A549 (cell line): ENCODE measurements at regions not wholly inside any gene's neighbourhood (a gene's known extent, or its start where the extent isn't known, plus 50 kb on each side); places are given as distances from the start of the nearest gene placed in this dataset.

Source experiments
- ATAC-seq, 2 experiments: fragments of 200-7000 bp in 1 of 2; fragments of >200 bp in 1 of 2; cut with Nextera tagmentation in 1 of 2; cut with Tn5 transposase in 1 of 2; 3 replicates each; pipeline versions ENCODE4 v1.8.0 to v1.9.1; 2018 to 2020; ENCODE audit warnings: mild to moderate bottlenecking in 1 of 2, moderate library complexity in 1 of 2
- CTCF ChIA-PET: fragments of 300-600 bp; sonication (Branson Sonifier 250); formaldehyde crosslinking; extraction: SDS; loops from one replicate; lab custom pipeline; 2021; ENCODE audit warnings: antibody characterized with exemption, inconsistent platforms; lab: Yijun Ruan, JAX
- POLR2A ChIA-PET: fragments of 350-600 bp; formaldehyde crosslinking; extraction: SDS; loops from one replicate; lab custom pipeline; 2021; ENCODE audit warnings: antibody characterized with exemption, inconsistent platforms; lab: Yijun Ruan, JAX
- DNase-seq, 2 experiments: peaks; one replicate each; pipeline versions ENCODE4 v3.0.0 to v3.0.0-alpha.2; 2011 to 2016; ENCODE audit warnings: low read depth in 1 of 2, low spot score in 1 of 2
- FAIRE-seq: peaks from 2 replicates; lab custom pipeline; 2011; peaks lifted over from hg19 to GRCh38; lab: Jason Lieb, UNC
- H3K27ac ChIP-seq, 2 experiments: fragments of >200 bp; sonication (Bioruptor Twin); formaldehyde crosslinking; 3 replicates each; pipeline ENCODE4 v1.5.1; 2016 to 2017
- H3K4me1 ChIP-seq: fragments of >200 bp; sonication (Bioruptor Twin); formaldehyde crosslinking; 3 replicates; pipeline ENCODE4 v1.6.1; 2016
- H3K4me2 ChIP-seq: fragments of >200 bp; sonication (Bioruptor Twin); formaldehyde crosslinking; 3 replicates; pipeline ENCODE4 v1.6.1; 2016
- H3K4me3 ChIP-seq: fragments of >200 bp; sonication (Bioruptor Twin); formaldehyde crosslinking; 3 replicates; pipeline ENCODE4 v1.5.1; 2016
- H3K9me3 ChIP-seq: fragments of >200 bp; sonication (Bioruptor Twin); formaldehyde crosslinking; 3 replicates; pipeline ENCODE4 v1.6.1; 2016
- BHLHE40 ChIP-seq: IDR thresholded peaks from 2 replicates; pipeline ENCODE4 v1.6.1; 2012; ENCODE audit warnings: low read depth, low read length, inconsistent platforms
- CBX2 ChIP-seq: fragments of 200-600 bp; sonication (generic); IDR thresholded peaks from 2 replicates; pipeline ENCODE4 v1.6.1; 2016; ENCODE audit warnings: low read depth, mild to moderate bottlenecking, borderline replicate concordance
- CHD4 ChIP-seq: fragments of 200-600 bp; sonication (generic); IDR thresholded peaks from 2 replicates; pipeline ENCODE4 v1.6.1; 2016; ENCODE audit warnings: antibody characterized with exemption, mild to moderate bottlenecking, borderline replicate concordance
- EHF ChIP-seq: fragments of 250-450 bp; sonication (Bioruptor Pico); IDR thresholded peaks from 2 replicates; pipeline ENCODE4 v1.5.0; 2020; ENCODE audit warnings: mild to moderate bottlenecking
- EHMT2 ChIP-seq: fragments of 200-600 bp; sonication (generic); IDR thresholded peaks from 2 replicates; pipeline ENCODE4 v1.6.1; 2016; ENCODE audit warnings: antibody characterized with exemption, low read depth, mild to moderate bottlenecking, moderate library complexity
- ELK1 ChIP-seq: fragments of 150-350 bp; IDR thresholded peaks from 2 replicates; pipeline ENCODE4 v1.6.1; 2014; ENCODE audit warnings: low read depth, mild to moderate bottlenecking, low read length
- EP300 ChIP-seq, 2 experiments: fragments of >200 bp; sonication (Bioruptor Twin); formaldehyde crosslinking; IDR thresholded peaks; 2 replicates in 1 of 2; 3 replicates in 1 of 2; pipeline ENCODE4 v1.6.1; 2016 to 2017
- FOSL2 ChIP-seq, 2 experiments: fragments of 450-650 bp in 1 of 2; fragments of >200 bp in 1 of 2; sonication (Bioruptor Twin) in 1 of 2; formaldehyde crosslinking; IDR thresholded peaks; 2 replicates each; pipeline versions ENCODE4 v1.5.0 to v1.6.1; 2016 to 2020; ENCODE audit warnings: mild to moderate bottlenecking in 1 of 2, moderate library complexity in 1 of 2
- HOXB13 ChIP-seq: fragments of 250-450 bp; sonication (Bioruptor Pico); IDR thresholded peaks from 2 replicates; pipeline ENCODE4 v1.5.0; 2020; ENCODE audit warnings: low read depth, mild to moderate bottlenecking, moderate library complexity
- JUN ChIP-seq, 2 experiments: fragments of >200 bp; sonication (Bioruptor Twin); formaldehyde crosslinking; IDR thresholded peaks; 2 replicates in 1 of 2; 3 replicates in 1 of 2; pipeline ENCODE4 v1.6.1; 2016 to 2017
- JUNB ChIP-seq: fragments of >200 bp; sonication (Bioruptor Twin); formaldehyde crosslinking; IDR thresholded peaks from 2 replicates; pipeline ENCODE4 v1.6.1; 2016
- KDM5A ChIP-seq: fragments of 200-600 bp; sonication (generic); IDR thresholded peaks from 2 replicates; pipeline ENCODE4 v1.6.1; 2016; ENCODE audit warnings: antibody characterized with exemption, mild to moderate bottlenecking
- MAFK ChIP-seq: fragments of 450-650 bp; IDR thresholded peaks from 2 replicates; pipeline ENCODE4 v1.6.1; 2014; ENCODE audit not compliant: partially characterized antibody
- MAX ChIP-seq: IDR thresholded peaks from 2 replicates; pipeline ENCODE4 v1.6.1; 2012
- POLR2A ChIP-seq: IDR thresholded peaks from 2 replicates; pipeline ENCODE4 v1.6.1; 2012; ENCODE audit warnings: mild to moderate bottlenecking, low read length
- RARB ChIP-seq: fragments of 250-450 bp; sonication (Bioruptor Pico); IDR thresholded peaks from 2 replicates; pipeline ENCODE4 v1.8.0; 2021; ENCODE audit warnings: mild to moderate bottlenecking, moderate library complexity
- RFX5 ChIP-seq: fragments of 450-650 bp; IDR thresholded peaks from 2 replicates; pipeline ENCODE4 v1.7.1; 2014; ENCODE audit warnings: antibody characterized with exemption, mild to moderate bottlenecking, moderate library complexity
- SMC3 ChIP-seq: fragments of >200 bp; sonication (Bioruptor Twin); formaldehyde crosslinking; IDR thresholded peaks from 3 replicates; pipeline ENCODE4 v1.6.1; 2018; ENCODE audit warnings: inconsistent platforms
- SREBF2 ChIP-seq: fragments of 450-650 bp; IDR thresholded peaks from 2 replicates; pipeline ENCODE4 v1.6.1; 2014; ENCODE audit warnings: mild to moderate bottlenecking, moderate library complexity
- TP53 ChIP-seq: fragments of 250-450 bp; sonication (Bioruptor Pico); IDR thresholded peaks from 2 replicates; pipeline ENCODE4 v1.5.0; 2021; ENCODE audit warnings: mild to moderate bottlenecking, moderate library complexity
- ZC3H11A ChIP-seq: fragments of 450-650 bp; IDR thresholded peaks from 2 replicates; pipeline ENCODE4 v1.6.1; 2014; ENCODE audit warnings: antibody characterized with exemption, mild to moderate bottlenecking
- ZSCAN20 ChIP-seq: fragments of 250-450 bp; sonication (Bioruptor Pico); IDR thresholded peaks from 2 replicates; pipeline ENCODE4 v1.8.0; 2022; ENCODE audit warnings: mild to moderate bottlenecking, moderate library complexity
- WGBS: methylation state at CpG from one replicate; pipeline ENCODE4 v1.1.6; 2017; ENCODE audit errors: missing lambda C conversion rate; 5-methylcytosine and 5-hydroxymethylcytosine counted together
- TF ChIP-seq, protein P1 (sequence below): fragments of >200 bp; sonication (Bioruptor Twin); formaldehyde crosslinking; IDR thresholded peaks from 2 replicates; pipeline ENCODE4 v1.6.1; 2016
- TF ChIP-seq, protein P2 (sequence below): fragments of 450-650 bp; IDR thresholded peaks from 2 replicates; pipeline ENCODE4 v1.6.1; 2014; ENCODE audit warnings: antibody characterized with exemption
- TF ChIP-seq, protein P3 (sequence below): fragments of >200 bp; sonication (Bioruptor Twin); formaldehyde crosslinking; IDR thresholded peaks from 3 replicates; pipeline ENCODE4 v1.6.1; 2016
- TF ChIP-seq, protein P4 (sequence below): IDR thresholded peaks from 2 replicates; pipeline ENCODE4 v1.6.1; 2012
- TF ChIP-seq, protein P5 (sequence below): fragments of 250-450 bp; sonication (Bioruptor Pico); IDR thresholded peaks from 2 replicates; pipeline ENCODE4 v1.5.0; 2021; ENCODE audit warnings: mild to moderate bottlenecking, moderate library complexity, borderline replicate concordance

DNA sequence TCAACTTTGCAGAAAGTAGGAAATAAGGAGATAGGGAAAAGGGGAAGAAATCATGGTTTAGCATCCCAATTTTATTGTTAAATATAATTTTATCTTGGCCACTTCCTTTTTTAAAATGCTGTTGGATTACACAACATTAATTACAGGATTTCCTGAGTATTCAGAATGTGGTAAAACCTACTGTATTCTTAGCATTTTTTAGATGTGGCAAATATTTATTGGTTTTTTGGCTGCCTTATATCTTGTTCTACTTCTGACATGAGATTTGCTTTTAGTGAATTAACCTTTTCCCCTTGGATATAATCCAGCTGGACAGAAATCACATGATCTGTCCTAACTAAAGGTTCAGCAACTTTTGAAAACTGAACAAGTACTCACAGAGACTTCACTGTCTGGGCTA lies 104.9 kb downstream of the PTGS2 start:
- H3K4me3 ChIP-seq: no peak overlapping the region
- no peak overlapping the region for H3K27ac ChIP-seq
- no peak for DNase-seq
- ChIA-PET CTCF (no interaction called here), POLR2A (no interaction called here)
- no peak for ATAC-seq
- H3K4me2 ChIP-seq: peak overlapping the region; percentile 15; the same call in 1 of the 3 replicates
- no peak for FAIRE-seq
- TF ChIP-seq ZSCAN20 (CRISPR knock-in tag): no peak
- no peak for TF ChIP-seq HOXB13 (CRISPR knock-in tag)
- TF ChIP-seq MAFK: no peak
- TF ChIP-seq ELK1: no peak
- TF ChIP-seq SREBF2: no peak
- TF ChIP-seq FOSL2 (IDR thresholded peaks at IDR 0.05): no peak
- TF ChIP-seq FOSL2 (CRISPR knock-in tag; IDR thresholded peaks at IDR 0.05): no peak
- no peak for TF ChIP-seq CBX2
- TF ChIP-seq EHF: no peak
- no peak for TF ChIP-seq MAX
- no peak for TF ChIP-seq CHD4
- TF ChIP-seq, protein P1, sequence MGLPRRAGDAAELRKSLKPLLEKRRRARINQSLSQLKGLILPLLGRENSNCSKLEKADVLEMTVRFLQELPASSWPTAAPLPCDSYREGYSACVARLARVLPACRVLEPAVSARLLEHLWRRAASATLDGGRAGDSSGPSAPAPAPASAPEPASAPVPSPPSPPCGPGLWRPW: no peak
- TF ChIP-seq RFX5: no peak
- no peak for TF ChIP-seq JUNB
- no peak for TF ChIP-seq RARB (CRISPR knock-in tag)
- no peak for TF ChIP-seq EHMT2
- TF ChIP-seq, protein P2, sequence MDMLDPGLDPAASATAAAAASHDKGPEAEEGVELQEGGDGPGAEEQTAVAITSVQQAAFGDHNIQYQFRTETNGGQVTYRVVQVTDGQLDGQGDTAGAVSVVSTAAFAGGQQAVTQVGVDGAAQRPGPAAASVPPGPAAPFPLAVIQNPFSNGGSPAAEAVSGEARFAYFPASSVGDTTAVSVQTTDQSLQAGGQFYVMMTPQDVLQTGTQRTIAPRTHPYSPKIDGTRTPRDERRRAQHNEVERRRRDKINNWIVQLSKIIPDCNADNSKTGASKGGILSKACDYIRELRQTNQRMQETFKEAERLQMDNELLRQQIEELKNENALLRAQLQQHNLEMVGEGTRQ: no peak
- TF ChIP-seq SMC3: no peak
- H3K9me3 ChIP-seq: no peaks in the 10 kb centered on the region
- peaks cover 24% of the 10 kb centered on the region for H3K4me1 ChIP-seq

GRCh38 chr1:186574926-186575325 lies 105.3 kb downstream of the PTGS2 start:
- H3K9me3 ChIP-seq: no peaks in the 10 kb centered on the region
- CTCF ChIA-PET: no interaction called here
- 35% methylated on average over 1 of the region's 1 CpG for WGBS
- DNase-seq: no peak
- no peak overlapping the region for H3K4me3 ChIP-seq
- POLR2A ChIA-PET: no interaction called here
- ATAC-seq: no peak
- FAIRE-seq: no peak
- peaks cover 24% of the 10 kb centered on the region for H3K4me1 ChIP-seq
- TF ChIP-seq TP53 (no peak), EP300 (IDR thresholded peaks at IDR 0.05) (no peak)
- TF ChIP-seq, protein P3, sequence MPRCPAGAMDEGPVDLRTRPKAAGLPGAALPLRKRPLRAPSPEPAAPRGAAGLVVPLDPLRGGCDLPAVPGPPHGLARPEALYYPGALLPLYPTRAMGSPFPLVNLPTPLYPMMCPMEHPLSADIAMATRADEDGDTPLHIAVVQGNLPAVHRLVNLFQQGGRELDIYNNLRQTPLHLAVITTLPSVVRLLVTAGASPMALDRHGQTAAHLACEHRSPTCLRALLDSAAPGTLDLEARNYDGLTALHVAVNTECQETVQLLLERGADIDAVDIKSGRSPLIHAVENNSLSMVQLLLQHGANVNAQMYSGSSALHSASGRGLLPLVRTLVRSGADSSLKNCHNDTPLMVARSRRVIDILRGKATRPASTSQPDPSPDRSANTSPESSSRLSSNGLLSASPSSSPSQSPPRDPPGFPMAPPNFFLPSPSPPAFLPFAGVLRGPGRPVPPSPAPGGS: no peak
- H3K4me2 ChIP-seq: peak overlapping the region; percentile 15; the same call in 1 of the 3 replicates
- H3K27ac ChIP-seq: no peak overlapping the region

DNA sequence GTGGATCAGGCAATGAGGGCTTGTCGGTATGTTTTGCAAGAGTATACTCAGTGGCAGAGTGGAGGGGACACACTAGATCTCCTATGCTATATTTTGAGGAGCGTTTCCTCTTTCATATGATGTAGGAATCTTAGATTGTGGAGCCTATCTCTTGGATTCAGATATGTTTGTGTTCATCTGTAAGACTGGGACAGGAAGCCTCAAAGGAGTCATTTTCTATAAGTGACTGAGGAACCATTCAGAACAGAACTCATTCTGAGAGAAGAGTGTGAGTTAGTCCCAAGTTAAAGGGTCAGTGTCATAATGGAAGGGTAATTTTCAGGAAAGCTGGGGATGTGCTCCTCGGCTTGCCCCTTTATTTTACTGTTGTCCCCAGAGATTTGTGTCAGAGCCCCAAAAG lies 107.7 kb downstream of the PTGS2 start:
- no peak overlapping the region for H3K27ac ChIP-seq
- WGBS: 83% methylated on average over 3 of the region's 3 CpGs
- POLR2A ChIA-PET: no interaction called here
- no peak for DNase-seq
- CTCF ChIA-PET: no interaction called here
- H3K4me2 ChIP-seq: no peak overlapping the region
- H3K4me1 ChIP-seq: peaks cover 14% of the 10 kb centered on the region
- ATAC-seq: no peak
- no peaks in the 10 kb centered on the region for H3K9me3 ChIP-seq
- FAIRE-seq: no peak
- no peak overlapping the region for H3K4me3 ChIP-seq
- TF ChIP-seq POLR2A: no peak
- no peak for TF ChIP-seq CHD4
- TF ChIP-seq, protein P4, sequence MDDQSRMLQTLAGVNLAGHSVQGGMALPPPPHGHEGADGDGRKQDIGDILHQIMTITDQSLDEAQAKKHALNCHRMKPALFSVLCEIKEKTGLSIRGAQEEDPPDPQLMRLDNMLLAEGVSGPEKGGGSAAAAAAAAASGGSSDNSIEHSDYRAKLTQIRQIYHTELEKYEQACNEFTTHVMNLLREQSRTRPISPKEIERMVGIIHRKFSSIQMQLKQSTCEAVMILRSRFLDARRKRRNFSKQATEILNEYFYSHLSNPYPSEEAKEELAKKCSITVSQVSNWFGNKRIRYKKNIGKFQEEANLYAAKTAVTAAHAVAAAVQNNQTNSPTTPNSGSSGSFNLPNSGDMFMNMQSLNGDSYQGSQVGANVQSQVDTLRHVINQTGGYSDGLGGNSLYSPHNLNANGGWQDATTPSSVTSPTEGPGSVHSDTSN: no peak
- TF ChIP-seq, protein P5, sequence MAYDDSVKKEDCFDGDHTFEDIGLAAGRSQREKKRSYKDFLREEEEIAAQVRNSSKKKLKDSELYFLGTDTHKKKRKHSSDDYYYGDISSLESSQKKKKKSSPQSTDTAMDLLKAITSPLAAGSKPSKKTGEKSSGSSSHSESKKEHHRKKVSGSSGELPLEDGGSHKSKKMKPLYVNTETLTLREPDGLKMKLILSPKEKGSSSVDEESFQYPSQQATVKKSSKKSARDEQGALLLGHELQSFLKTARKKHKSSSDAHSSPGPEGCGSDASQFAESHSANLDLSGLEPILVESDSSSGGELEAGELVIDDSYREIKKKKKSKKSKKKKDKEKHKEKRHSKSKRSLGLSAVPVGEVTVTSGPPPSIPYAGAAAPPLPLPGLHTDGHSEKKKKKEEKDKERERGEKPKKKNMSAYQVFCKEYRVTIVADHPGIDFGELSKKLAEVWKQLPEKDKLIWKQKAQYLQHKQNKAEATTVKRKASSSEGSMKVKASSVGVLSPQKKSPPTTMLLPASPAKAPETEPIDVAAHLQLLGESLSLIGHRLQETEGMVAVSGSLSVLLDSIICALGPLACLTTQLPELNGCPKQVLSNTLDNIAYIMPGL: no peak
- TF ChIP-seq CBX2: no peak
- TF ChIP-seq, protein P1: no peak
- TF ChIP-seq JUN (IDR thresholded peaks at IDR 0.05): no peak
- TF ChIP-seq EHF: no peak
- no peak for TF ChIP-seq KDM5A
- TF ChIP-seq BHLHE40: no peak
- no peak for TF ChIP-seq ZC3H11A
- TF ChIP-seq ELK1: no peak
